ENCODE measurements at regions not wholly inside any gene's neighbourhood (a gene's known extent, or its start where the extent isn't known, plus 50 kb on each side); places are given as distances from the start of the nearest gene placed in this dataset.
A peak's percentile ranks its signal among the peaks of the same experiment; 100 is the strongest.

DNA sequence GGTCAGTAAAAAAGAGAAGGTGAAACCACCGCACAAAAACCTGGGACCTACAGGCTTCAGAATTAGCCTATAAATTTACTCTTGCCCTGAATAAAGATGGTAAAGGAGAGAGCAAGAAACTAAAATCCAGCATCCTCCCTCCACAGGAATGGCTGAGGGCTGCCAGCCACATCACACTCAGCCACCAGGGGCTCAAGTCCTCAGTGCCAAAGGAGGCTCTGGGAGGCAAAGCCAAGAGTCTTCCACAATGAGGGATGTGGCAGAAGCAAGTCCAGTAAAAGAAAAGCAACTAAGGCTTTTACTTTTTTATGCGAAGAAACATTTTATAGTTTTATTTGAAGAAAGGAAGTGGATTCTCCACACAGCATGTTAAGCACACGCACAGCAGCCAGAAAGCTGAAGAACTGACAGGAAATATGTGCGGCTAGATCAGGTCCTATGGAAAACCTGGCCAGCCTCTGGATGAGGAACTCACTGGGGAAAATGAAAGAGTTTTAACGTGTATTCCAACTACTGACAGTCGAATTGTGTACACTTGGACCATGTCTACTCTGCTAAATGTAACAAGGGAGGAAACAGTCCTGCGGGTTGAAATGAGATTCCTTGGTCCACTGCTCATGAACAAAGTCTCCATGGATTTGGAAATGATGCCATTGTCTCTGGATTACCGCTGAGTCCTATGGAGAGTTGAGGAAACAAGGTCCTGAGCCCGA, 219.4 kb upstream of the SSTR4 start:
- H4K5ac ChIP-seq (ENCODE audit: insufficient read length, low read depth, low read length): no peak overlapping the region
- TF ChIP-seq, protein P1, sequence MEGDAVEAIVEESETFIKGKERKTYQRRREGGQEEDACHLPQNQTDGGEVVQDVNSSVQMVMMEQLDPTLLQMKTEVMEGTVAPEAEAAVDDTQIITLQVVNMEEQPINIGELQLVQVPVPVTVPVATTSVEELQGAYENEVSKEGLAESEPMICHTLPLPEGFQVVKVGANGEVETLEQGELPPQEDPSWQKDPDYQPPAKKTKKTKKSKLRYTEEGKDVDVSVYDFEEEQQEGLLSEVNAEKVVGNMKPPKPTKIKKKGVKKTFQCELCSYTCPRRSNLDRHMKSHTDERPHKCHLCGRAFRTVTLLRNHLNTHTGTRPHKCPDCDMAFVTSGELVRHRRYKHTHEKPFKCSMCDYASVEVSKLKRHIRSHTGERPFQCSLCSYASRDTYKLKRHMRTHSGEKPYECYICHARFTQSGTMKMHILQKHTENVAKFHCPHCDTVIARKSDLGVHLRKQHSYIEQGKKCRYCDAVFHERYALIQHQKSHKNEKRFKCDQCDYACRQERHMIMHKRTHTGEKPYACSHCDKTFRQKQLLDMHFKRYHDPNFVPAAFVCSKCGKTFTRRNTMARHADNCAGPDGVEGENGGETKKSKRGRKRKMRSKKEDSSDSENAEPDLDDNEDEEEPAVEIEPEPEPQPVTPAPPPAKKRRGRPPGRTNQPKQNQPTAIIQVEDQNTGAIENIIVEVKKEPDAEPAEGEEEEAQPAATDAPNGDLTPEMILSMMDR (conservative IDR thresholded peaks at IDR 0.05): peak; percentile 47
- H3K14ac ChIP-seq (ENCODE audit: insufficient read depth, low read length): no peak overlapping the region
- no peaks in the 10 kb centered on the region for H3K36me3 Mint-ChIP-seq (ENCODE audit: insufficient read depth in 1 of 3, low read depth in 3 of 3)
- no CpG with 5 or more reads among the region's 9 CpGs for WGBS (ENCODE audit: extremely low coverage, insufficient read length, low lambda C conversion rate)
- H3K9me3 ChIP-seq (ENCODE audit: control insufficient read depth, low read depth, low read length): no peaks in the 10 kb centered on the region
- H3K56ac ChIP-seq (ENCODE audit: insufficient read length, low read depth, low read length): no peak overlapping the region
- no peak overlapping the region for H3K4ac ChIP-seq (ENCODE audit: low read depth, low read length)
- no peak overlapping the region for H3K4me3 Mint-ChIP-seq
- no peak overlapping the region for H3K27ac ChIP-seq (ENCODE audit: insufficient read length, low read depth, low read length)
- H3K9me3 Mint-ChIP-seq: peaks cover 0 to 2% of the 10 kb centered on the region in 2 experiments; a peak in 1 of 5 replicates
- H2BK5ac ChIP-seq (ENCODE audit: insufficient read length, low read length): no peak overlapping the region
- H3K4me1 ChIP-seq (ENCODE audit: insufficient read depth, low read length): peaks cover 3% of the 10 kb centered on the region; the same call in 1 of the 2 replicates
- H3K23me2 ChIP-seq (ENCODE audit: insufficient read length, low read depth, low read length, poor library complexity, severe bottlenecking): no peaks in the 10 kb centered on the region
- H4K20me1 ChIP-seq (ENCODE audit: control insufficient read depth, insufficient read depth, insufficient read length): no peaks in the 10 kb centered on the region
- H3T11ph ChIP-seq (ENCODE audit: low read length): no peak overlapping the region
- no peak overlapping the region for H2BK15ac ChIP-seq (ENCODE audit: low read depth, low read length)
- no peak overlapping the region for H3K18ac ChIP-seq (ENCODE audit: insufficient read length, low read depth, low read length)
- no peak for DNase-seq
- H2BK20ac ChIP-seq (ENCODE audit: low read depth, low read length, poor library complexity, severe bottlenecking): no peak overlapping the region
- no peaks in the 10 kb centered on the region for H3K79me2 ChIP-seq (ENCODE audit: insufficient read depth, low read length)
- H4K8ac ChIP-seq (replicated peaks; ENCODE audit: insufficient read length, low read depth, low read length): no peak overlapping the region
- peaks cover 4% of the 10 kb centered on the region for H3K27me3 Mint-ChIP-seq (ENCODE audit: low read depth)
- H3K27ac Mint-ChIP-seq: no peak overlapping the region
- H2BK12ac ChIP-seq (ENCODE audit: insufficient read length, low read depth, low read length): no peak overlapping the region
- H2AFZ ChIP-seq (ENCODE audit: low read length): no peak overlapping the region
- H4K91ac ChIP-seq (ENCODE audit: insufficient read length, low read depth, low read length): no peak overlapping the region
- no peak overlapping the region for H3K23ac ChIP-seq (ENCODE audit: insufficient read length, low read depth, low read length)
- no peak overlapping the region for H2BK120ac ChIP-seq (ENCODE audit: low read depth, low read length, poor library complexity, severe bottlenecking)
- H2AK5ac ChIP-seq (ENCODE audit: insufficient read length, low read length): no peak overlapping the region
- H3K9ac ChIP-seq (ENCODE audit: extremely low read depth, insufficient read length, low read length): no peak overlapping the region
- no peaks in the 10 kb centered on the region for H3K27me3 ChIP-seq (ENCODE audit: insufficient read depth, low read length)
- H3K4me1 Mint-ChIP-seq: peaks cover 0 to 15% of the 10 kb centered on the region in 2 experiments; a peak in 2 of 4 replicates
- H3K4me2 ChIP-seq (ENCODE audit: insufficient read depth, insufficient read length, low read length): no peak overlapping the region
- no peaks in the 10 kb centered on the region for H3K79me1 ChIP-seq (ENCODE audit: insufficient read depth, low read depth, low read length, poor library complexity, severe bottlenecking)
